Glutamatergic neuron (in vitro differentiated cells): ENCODE measurements at regions not wholly inside any gene's neighbourhood (a gene's known extent, or its start where the extent isn't known, plus 50 kb on each side); places are given as distances from the start of the nearest gene placed in this dataset.

Experiments
- DNase-seq: peaks from one replicate; pipeline ENCODE4 v3.0.0; 2022
- H3K27ac Mint-ChIP-seq: one replicate; pipeline ENCODE4 v1.8.0; 2020; ENCODE audit warnings: mild to moderate bottlenecking, mixed read lengths, inconsistent platforms; ENCODE audit not compliant: unreplicated experiment
- H3K27me3 Mint-ChIP-seq: one replicate; pipeline ENCODE4 v1.8.0; 2020; ENCODE audit warnings: mild to moderate bottlenecking, moderate library complexity, mixed read lengths, inconsistent platforms; ENCODE audit not compliant: unreplicated experiment
- H3K36me3 Mint-ChIP-seq: one replicate; pipeline ENCODE4 v1.8.0; 2020; ENCODE audit warnings: mild to moderate bottlenecking, mixed read lengths, inconsistent platforms; ENCODE audit not compliant: unreplicated experiment
- H3K4me1 Mint-ChIP-seq: one replicate; pipeline ENCODE4 v1.8.0; 2020; ENCODE audit warnings: mild to moderate bottlenecking, low read depth, mixed read lengths, inconsistent platforms; ENCODE audit not compliant: unreplicated experiment
- H3K4me3 Mint-ChIP-seq: one replicate; pipeline ENCODE4 v1.8.0; 2020; ENCODE audit warnings: mild to moderate bottlenecking, mixed read lengths, inconsistent platforms; ENCODE audit not compliant: unreplicated experiment
- H3K9me3 Mint-ChIP-seq: one replicate; pipeline ENCODE4 v1.8.0; 2020; ENCODE audit warnings: mild to moderate bottlenecking, moderate library complexity, mixed read lengths, inconsistent platforms; ENCODE audit not compliant: unreplicated experiment
- TF ChIP-seq, protein P1 (sequence below): fragments of 200-600 bp; sonication (generic); IDR thresholded peaks from one replicate; pipeline ENCODE4 v1.5.0; 2021; ENCODE audit not compliant: partially characterized antibody, unreplicated experiment

DNA sequence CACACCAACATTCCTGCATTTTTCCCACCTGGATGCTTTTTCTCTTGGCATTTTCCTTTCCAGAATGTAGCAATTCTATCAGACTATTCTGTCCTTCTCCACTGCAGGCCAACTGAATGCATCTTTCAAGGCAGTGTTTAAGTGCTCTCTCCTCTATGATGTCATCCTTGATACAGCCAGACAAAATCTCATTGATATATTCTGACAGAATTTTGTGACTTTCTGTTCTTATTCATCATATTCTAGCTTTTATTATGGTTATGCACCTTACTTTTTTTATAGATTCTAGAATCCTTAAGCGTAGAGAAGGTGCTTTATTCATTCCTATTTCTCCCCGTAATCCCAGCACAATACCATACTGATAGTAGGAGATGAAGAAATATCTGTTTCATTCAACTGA is 355.5 kb upstream of the CCNH start:
- no peaks in the 10 kb centered on the region for H3K9me3 Mint-ChIP-seq
- H3K27me3 Mint-ChIP-seq, result no peaks in the 10 kb centered on the region
- no peaks in the 10 kb centered on the region for H3K4me1 Mint-ChIP-seq
- DNase-seq, result no peak
- H3K27ac Mint-ChIP-seq, result no peak overlapping the region
- H3K4me3 Mint-ChIP-seq, result no peak overlapping the region
- TF ChIP-seq, protein P1, sequence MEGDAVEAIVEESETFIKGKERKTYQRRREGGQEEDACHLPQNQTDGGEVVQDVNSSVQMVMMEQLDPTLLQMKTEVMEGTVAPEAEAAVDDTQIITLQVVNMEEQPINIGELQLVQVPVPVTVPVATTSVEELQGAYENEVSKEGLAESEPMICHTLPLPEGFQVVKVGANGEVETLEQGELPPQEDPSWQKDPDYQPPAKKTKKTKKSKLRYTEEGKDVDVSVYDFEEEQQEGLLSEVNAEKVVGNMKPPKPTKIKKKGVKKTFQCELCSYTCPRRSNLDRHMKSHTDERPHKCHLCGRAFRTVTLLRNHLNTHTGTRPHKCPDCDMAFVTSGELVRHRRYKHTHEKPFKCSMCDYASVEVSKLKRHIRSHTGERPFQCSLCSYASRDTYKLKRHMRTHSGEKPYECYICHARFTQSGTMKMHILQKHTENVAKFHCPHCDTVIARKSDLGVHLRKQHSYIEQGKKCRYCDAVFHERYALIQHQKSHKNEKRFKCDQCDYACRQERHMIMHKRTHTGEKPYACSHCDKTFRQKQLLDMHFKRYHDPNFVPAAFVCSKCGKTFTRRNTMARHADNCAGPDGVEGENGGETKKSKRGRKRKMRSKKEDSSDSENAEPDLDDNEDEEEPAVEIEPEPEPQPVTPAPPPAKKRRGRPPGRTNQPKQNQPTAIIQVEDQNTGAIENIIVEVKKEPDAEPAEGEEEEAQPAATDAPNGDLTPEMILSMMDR, result no peak
- H3K36me3 Mint-ChIP-seq, result no peaks in the 10 kb centered on the region

DNA sequence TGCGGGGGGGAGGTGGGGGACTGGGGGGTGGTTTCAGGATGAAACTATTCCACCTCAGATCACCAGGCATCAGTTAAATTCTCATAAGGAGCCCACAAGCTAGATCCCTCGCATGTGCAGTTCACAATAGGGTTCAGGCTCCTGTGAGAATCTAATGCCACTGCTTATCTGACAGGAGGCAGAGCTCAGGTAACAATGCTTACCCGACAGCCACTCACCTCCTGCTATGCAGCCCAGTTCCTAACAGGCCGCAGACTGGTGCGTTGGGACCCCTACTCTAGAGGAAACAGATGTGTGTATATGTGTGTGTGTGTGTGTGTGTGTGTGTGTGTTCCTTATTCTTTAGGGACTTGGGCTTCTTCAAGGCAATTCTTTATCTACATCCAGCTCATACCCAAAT is 352.3 kb upstream of the CCNH start:
- no peaks in the 10 kb centered on the region for H3K27me3 Mint-ChIP-seq

DNA sequence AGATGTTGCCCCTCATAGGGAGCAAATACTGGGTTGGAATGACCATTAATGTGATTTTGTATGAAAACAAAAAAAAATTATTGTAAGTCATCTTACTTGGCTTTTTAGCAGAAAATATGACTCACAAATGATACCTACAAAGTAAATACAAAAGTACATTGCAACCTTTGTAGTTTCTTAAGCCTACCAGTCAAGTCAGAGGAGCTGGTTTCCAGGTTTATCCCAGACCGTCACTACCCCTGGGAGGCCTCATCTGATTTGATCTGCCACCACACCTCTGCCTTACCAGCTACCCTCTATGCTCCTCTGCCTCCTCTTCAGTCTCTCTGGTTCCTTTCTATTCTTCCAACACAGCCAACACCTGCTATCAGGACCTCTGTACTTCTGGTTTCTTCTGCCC is 349.9 kb upstream of the CCNH start:
- Mint-ChIP-seq H3K9me3 (no peaks in the 10 kb centered on the region), H3K36me3 (no peaks in the 10 kb centered on the region), H3K4me3 (no peak overlapping the region), H3K27me3 (no peaks in the 10 kb centered on the region), H3K27ac (no peak overlapping the region), H3K4me1 (no peaks in the 10 kb centered on the region)
- DNase-seq, result no peak
- TF ChIP-seq, protein P1, result no peak

More for the DNA sequence above, 352.3 kb upstream of the CCNH start:
- Mint-ChIP-seq H3K9me3 (no peaks in the 10 kb centered on the region), H3K4me1 (no peaks in the 10 kb centered on the region), H3K4me3 (no peak overlapping the region), H3K36me3 (no peaks in the 10 kb centered on the region), H3K27ac (no peak overlapping the region)
- TF ChIP-seq, protein P1, result no peak
- no peak for DNase-seq

DNA sequence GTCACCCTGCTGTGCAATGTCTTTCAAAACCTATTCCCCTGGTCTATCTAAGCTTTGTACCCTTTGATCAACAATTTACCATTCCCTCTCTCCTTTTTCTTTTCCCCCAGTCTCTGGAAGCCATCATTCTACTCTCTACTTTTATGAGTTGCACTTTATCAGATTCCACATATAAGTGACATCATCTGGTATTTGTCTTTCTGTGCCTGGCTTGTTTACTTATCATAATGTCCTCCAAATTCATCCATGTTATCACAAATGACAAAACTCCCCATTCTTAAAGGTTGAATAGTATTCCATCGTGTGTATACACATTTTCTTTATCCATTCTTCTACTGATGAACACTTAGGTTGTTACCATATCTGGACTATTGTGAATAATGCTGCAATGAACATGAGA is 344.2 kb upstream of the CCNH start:
- H3K4me1 Mint-ChIP-seq, result no peaks in the 10 kb centered on the region
- no peaks in the 10 kb centered on the region for H3K36me3 Mint-ChIP-seq
- H3K9me3 Mint-ChIP-seq, result no peaks in the 10 kb centered on the region
- no peak overlapping the region for H3K27ac Mint-ChIP-seq
- TF ChIP-seq, protein P1, result no peak
- no peaks in the 10 kb centered on the region for H3K27me3 Mint-ChIP-seq
- no peak for DNase-seq
- H3K4me3 Mint-ChIP-seq, result no peak overlapping the region

DNA sequence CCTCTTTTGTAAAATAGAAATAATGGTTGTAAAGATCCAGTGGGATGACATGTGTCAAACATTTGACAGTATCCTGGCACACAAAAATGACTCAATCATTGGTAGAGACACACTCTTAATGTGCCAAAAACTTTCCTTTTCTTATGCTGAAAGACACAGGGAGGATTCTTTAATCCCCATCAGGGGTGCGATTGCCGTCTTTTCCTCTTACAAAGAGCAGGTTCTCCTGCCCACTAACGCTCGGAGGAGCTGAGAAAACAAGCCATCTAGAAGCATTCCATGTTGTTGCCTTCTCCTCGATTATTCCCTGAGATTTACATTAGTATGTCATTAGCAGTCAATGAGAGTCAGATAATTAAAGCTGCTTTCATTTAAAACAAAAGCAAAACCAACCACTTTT is 342.6 kb upstream of the CCNH start:
- Mint-ChIP-seq H3K4me1 (no peaks in the 10 kb centered on the region), H3K36me3 (no peaks in the 10 kb centered on the region), H3K4me3 (no peak overlapping the region), H3K27ac (no peak overlapping the region), H3K9me3 (no peaks in the 10 kb centered on the region), H3K27me3 (no peaks in the 10 kb centered on the region)
- TF ChIP-seq, protein P1, result no peak
- DNase-seq, result no peak
